ENCODE measurements at regions not wholly inside any gene's neighbourhood (a gene's known extent, or its start where the extent isn't known, plus 50 kb on each side); places are given as distances from the start of the nearest gene placed in this dataset.

- intact Hi-C loops (cut with micrococcal nuclease) = loop anchor here in 1 of 2 donors (10.0 kb wide), 1 partner anchor 903 kb away; no protein-coding TSS in a partner anchor
- Histone ChIP-seq H3K9me3 (replicated peaks in 1 of 2; ENCODE audit: control insufficient read depth in 1 of 2, insufficient read depth in 1 of 2, low read length in 2 of 2) (no peaks in the 10 kb centered on the region), H3K4me2 (replicated peaks; ENCODE audit: extremely low read depth, low read length, poor library complexity, severe bottlenecking) (no peak overlapping the region), H3K4me1 (ENCODE audit: control insufficient read depth in 1 of 2, insufficient read depth in 2 of 2, low read length in 2 of 2) (no peaks in the 10 kb centered on the region), H4K20me1 (ENCODE audit: insufficient read depth, low read length) (no peaks in the 10 kb centered on the region), H3K36me3 (replicated peaks in 1 of 2; ENCODE audit: control insufficient read depth in 1 of 2, insufficient read depth in 2 of 2, low read length in 2 of 2) (no peaks in the 10 kb centered on the region), H3K4me3 (replicated peaks in 1 of 3; ENCODE audit: low read depth in 2 of 3, low read length in 3 of 3) (no peak overlapping the region), H3K27ac (ENCODE audit: low read depth in 1 of 2, low read length in 2 of 2) (no peak overlapping the region), H3K79me2 (ENCODE audit: insufficient read depth, low read length) (no peaks in the 10 kb centered on the region), H2AFZ (ENCODE audit: insufficient read depth, low read depth, low read length, poor library complexity, severe bottlenecking) (no peak overlapping the region), H3K27me3 (ENCODE audit: control insufficient read depth in 2 of 2, insufficient read depth in 2 of 2, low read length in 2 of 2) (no peaks in the 10 kb centered on the region), H3K9ac (ENCODE audit: insufficient read depth, low read length, poor library complexity, severe bottlenecking) (no peak overlapping the region)
- no peak for TF ChIP-seq CTCF (IDR thresholded peaks at IDR 0.05)
- DNase-seq = no peak
- H3K9me3 Mint-ChIP-seq = peaks cover 2 to 13% (median 8%) of the 10 kb centered on the region in 7 donors
- WGBS (ENCODE audit: insufficient coverage) = 83% methylated on average over 2 of the region's 5 CpGs
- H3K4me1 Mint-ChIP-seq = peaks cover 7% of the 10 kb centered on the region
- H3K27me3 Mint-ChIP-seq (ENCODE audit: low read depth in 3 of 3) = peaks cover 0 to 17% (median 3%) of the 10 kb centered on the region in 3 donors
- no peak overlapping the region for H3K27ac Mint-ChIP-seq
- H3K4me3 Mint-ChIP-seq = no peak overlapping the region
- H3K36me3 Mint-ChIP-seq = no peaks in the 10 kb centered on the region
These were observed 60.7 kb upstream of the PHF21A start for GRCh38 chr11:46181843-46182424.

DNA sequence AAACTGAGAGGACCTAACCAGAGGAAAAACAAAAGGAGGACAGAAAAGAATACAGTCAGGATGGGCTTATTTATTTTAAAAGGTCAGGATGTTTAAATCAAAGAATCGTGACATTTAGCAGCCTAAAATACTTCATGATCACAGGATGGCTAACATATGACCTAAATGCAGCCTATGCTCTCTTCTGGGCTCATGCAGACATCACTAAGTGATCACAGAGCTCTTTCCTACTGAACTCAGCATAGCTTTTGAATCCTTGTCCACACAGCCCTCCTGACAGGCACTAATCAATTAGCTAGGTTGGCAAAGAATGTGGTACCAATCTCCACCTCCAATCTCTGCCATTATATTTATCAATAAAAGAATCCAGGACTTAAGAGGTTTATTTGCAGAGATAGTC lies 60.1 kb upstream of the PHF21A start:
- DNase-seq = no peak
- Histone ChIP-seq H2AFZ (ENCODE audit: insufficient read depth, low read depth, low read length, poor library complexity, severe bottlenecking) (no peak overlapping the region), H3K9ac (ENCODE audit: insufficient read depth, low read length, poor library complexity, severe bottlenecking) (no peak overlapping the region), H3K36me3 (replicated peaks in 1 of 2; ENCODE audit: control insufficient read depth in 1 of 2, insufficient read depth in 2 of 2, low read length in 2 of 2) (no peaks in the 10 kb centered on the region), H3K27me3 (ENCODE audit: control insufficient read depth in 2 of 2, insufficient read depth in 2 of 2, low read length in 2 of 2) (no peaks in the 10 kb centered on the region), H3K4me1 (ENCODE audit: control insufficient read depth in 1 of 2, insufficient read depth in 2 of 2, low read length in 2 of 2) (no peaks in the 10 kb centered on the region), H4K20me1 (ENCODE audit: insufficient read depth, low read length) (no peaks in the 10 kb centered on the region), H3K27ac (ENCODE audit: low read depth in 1 of 2, low read length in 2 of 2) (no peak overlapping the region), H3K9me3 (replicated peaks in 1 of 2; ENCODE audit: control insufficient read depth in 1 of 2, insufficient read depth in 1 of 2, low read length in 2 of 2) (no peaks in the 10 kb centered on the region), H3K79me2 (ENCODE audit: insufficient read depth, low read length) (no peaks in the 10 kb centered on the region), H3K4me2 (replicated peaks; ENCODE audit: extremely low read depth, low read length, poor library complexity, severe bottlenecking) (no peak overlapping the region), H3K4me3 (replicated peaks in 1 of 3; ENCODE audit: low read depth in 2 of 3, low read length in 3 of 3) (no peak overlapping the region)
- no peak overlapping the region for H3K27ac Mint-ChIP-seq
- peaks cover 0 to 13% (median 6%) of the 10 kb centered on the region in 7 donors for H3K9me3 Mint-ChIP-seq
- intact Hi-C loops (cut with micrococcal nuclease) = loop anchor here in 1 of 2 donors (10.0 kb wide), 1 partner anchor 903 kb away; no protein-coding TSS in a partner anchor
- WGBS (ENCODE audit: insufficient coverage) = 100% methylated on average over 1 of the region's 1 CpG
- H3K27me3 Mint-ChIP-seq (ENCODE audit: low read depth in 3 of 3) = peaks cover 0 to 21% (median 4%) of the 10 kb centered on the region in 3 donors
- no peaks in the 10 kb centered on the region for H3K36me3 Mint-ChIP-seq
- no peak overlapping the region for H3K4me3 Mint-ChIP-seq
- TF ChIP-seq CTCF (IDR thresholded peaks at IDR 0.05) = no peak
- H3K4me1 Mint-ChIP-seq = peaks cover 7% of the 10 kb centered on the region
